ENCODE measurements at regions not wholly inside any gene's neighbourhood (a gene's known extent, or its start where the extent isn't known, plus 50 kb on each side); places are given as distances from the start of the nearest gene placed in this dataset.

DNA sequence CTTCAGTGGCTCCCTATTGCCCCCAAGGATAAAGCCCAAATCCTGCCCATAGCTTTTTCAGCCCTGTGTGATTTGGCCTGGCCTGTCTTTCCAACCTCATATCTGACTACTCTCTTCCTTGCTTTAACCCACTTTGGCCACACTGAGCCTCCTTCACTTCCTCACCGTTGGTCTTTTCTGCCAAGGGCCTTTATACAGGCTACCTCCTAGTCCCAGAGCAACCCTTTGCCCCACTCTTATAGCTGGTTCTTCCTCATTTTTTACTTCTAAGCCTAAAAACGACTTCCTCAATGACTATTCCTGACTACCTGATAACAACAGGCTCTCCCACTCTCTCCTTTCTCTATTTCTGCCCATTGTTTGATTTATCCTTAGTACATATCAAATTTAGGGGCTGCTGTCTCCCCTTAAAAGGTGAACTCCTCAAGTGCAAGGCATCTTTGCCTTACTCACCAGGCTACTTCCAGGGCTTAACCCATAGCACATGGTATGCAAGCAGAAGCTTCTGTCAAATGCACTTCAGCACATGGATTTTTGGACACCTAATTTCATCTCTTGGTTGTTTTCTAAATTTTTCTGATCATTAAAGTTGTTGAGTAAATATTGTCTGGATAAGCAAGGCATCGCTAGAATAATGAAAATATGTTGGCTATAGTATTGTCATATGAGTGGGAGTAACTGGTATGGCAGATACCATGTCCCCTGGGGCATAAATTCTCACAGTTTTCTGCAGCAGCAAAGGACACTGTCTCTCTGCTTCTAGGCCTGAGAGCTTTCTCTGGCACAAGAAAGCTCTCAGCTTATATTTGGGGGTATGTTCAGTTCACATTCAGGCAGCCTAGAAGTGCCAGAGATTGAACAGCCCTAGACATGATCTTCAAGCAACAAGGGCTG is 201.5 kb upstream of the GPR26 start:
- 63 to 70% (median 63%) methylated on average over 3 of the region's 3 CpGs for WGBS, 3 donors
- H3K4me1 ChIP-seq = no peaks in the 10 kb centered on the region
- no peak overlapping the region for H3K4me3 ChIP-seq
- no peaks in the 10 kb centered on the region for H3K9me3 ChIP-seq
- peaks cover 0 to 3% (median 0%) of the 10 kb centered on the region in 3 donors for H3K27me3 ChIP-seq (ENCODE audit: insufficient read depth in 3 of 3, low read length in 2 of 3)
- intact Hi-C loops (cut with DNase I) = no loop called here
- ATAC-seq (no peak), DNase-seq (no peak)
- TF ChIP-seq CTCF (IDR thresholded peaks at IDR 0.05) = no peak
- no peak overlapping the region for H3K27ac ChIP-seq
- H3K36me3 ChIP-seq (ENCODE audit: insufficient read depth in 1 of 2, low read depth in 1 of 2) = no peaks in the 10 kb centered on the region

DNA sequence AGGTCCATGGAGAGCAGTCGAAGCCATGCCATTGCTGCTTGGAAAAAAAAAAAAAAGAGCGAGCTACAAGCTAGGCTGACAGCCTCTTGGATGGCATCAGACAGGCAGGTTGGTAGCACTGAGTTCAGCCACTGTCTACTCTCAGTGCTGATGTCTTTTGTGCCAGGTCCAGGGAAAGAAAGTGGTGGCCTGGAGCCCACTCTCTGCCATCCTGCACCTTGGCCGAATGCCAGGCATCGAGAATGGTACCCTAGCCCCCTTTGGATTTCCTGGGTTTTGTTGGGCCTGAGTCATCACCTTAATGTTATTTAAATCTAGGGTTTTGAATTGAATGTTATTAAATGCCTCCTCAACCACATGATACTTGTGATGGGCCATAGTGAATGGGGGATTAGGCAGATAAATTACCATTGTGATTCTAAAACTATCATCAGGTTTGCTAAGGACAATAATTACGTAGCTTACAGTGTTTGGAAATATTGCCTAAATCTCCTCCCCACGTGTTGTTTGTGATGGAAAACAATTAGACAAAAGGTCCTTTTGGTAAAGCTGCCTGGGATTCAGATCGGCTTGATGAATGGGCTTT is 195.7 kb upstream of the GPR26 start:
- no peak for ATAC-seq
- 66 to 67% (median 67%) methylated on average over 7 of the region's 7 CpGs for WGBS, 3 donors
- no peak overlapping the region for H3K4me3 ChIP-seq
- no peak for TF ChIP-seq CTCF (IDR thresholded peaks at IDR 0.05)
- peaks cover 0 to 5% (median 0%) of the 10 kb centered on the region in 3 donors for H3K27me3 ChIP-seq (ENCODE audit: insufficient read depth in 3 of 3, low read length in 2 of 3)
- intact Hi-C loops (cut with DNase I) = no loop called here
- no peak overlapping the region for H3K27ac ChIP-seq
- no peaks in the 10 kb centered on the region for H3K4me1 ChIP-seq
- DNase-seq = no peak
- H3K36me3 ChIP-seq (ENCODE audit: insufficient read depth in 1 of 2, low read depth in 1 of 2) = no peaks in the 10 kb centered on the region
- no peaks in the 10 kb centered on the region for H3K9me3 ChIP-seq

DNA sequence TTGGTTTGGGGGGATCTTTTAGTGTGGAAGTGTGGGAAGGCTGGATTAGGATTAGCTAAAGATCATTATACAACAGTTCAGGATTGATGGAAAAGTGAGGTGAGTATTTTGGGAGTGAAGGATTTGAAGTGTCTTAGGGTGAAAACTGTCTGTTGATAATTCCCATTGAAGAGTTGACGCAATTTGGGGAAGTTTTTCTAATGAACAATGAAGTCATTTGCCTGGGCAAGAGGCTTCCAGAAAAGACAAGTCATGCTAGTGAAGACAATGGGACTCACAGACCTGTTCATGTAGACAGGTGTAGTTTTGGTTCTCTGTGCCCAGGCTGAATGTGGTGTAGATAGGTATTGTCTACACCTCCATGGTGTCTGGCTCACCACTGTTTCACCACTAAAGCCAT is 194.3 kb upstream of the GPR26 start:
- intact Hi-C loops (cut with DNase I) = no loop called here
- Histone ChIP-seq H3K9me3 (no peaks in the 10 kb centered on the region), H3K4me1 (no peaks in the 10 kb centered on the region), H3K36me3 (ENCODE audit: insufficient read depth in 1 of 2, low read depth in 1 of 2) (no peaks in the 10 kb centered on the region), H3K4me3 (no peak overlapping the region), H3K27ac (no peak overlapping the region), H3K27me3 (ENCODE audit: insufficient read depth in 3 of 3, low read length in 2 of 3) (peaks cover 0 to 5% (median 4%) of the 10 kb centered on the region in 3 donors)
- no peak for TF ChIP-seq CTCF (IDR thresholded peaks at IDR 0.05)
- WGBS, 3 donors = 88 to 100% (median 96%) methylated on average over 1 of the region's 1 CpG
- no peak for DNase-seq
- no peak for ATAC-seq

- peaks cover 0 to 5% (median 4%) of the 10 kb centered on the region in 3 donors for H3K27me3 ChIP-seq (ENCODE audit: insufficient read depth in 3 of 3, low read length in 2 of 3)
- no peaks in the 10 kb centered on the region for H3K4me1 ChIP-seq
- intact Hi-C loops (cut with DNase I) = no loop called here
- TF ChIP-seq CTCF (IDR thresholded peaks at IDR 0.05) = no peak
- H3K4me3 ChIP-seq = no peak overlapping the region
- no peak for DNase-seq
- ATAC-seq = no peak
- H3K36me3 ChIP-seq (ENCODE audit: insufficient read depth in 1 of 2, low read depth in 1 of 2) = no peaks in the 10 kb centered on the region
- no peak overlapping the region for H3K27ac ChIP-seq
- 0 to 11% (median 4%) methylated on average over 8 to 9 of the region's 9 CpGs for WGBS, 3 donors
- no peaks in the 10 kb centered on the region for H3K9me3 ChIP-seq
These were observed 193.5 kb upstream of the GPR26 start for GRCh38 chr10:123472606-123473005.
